Sigmoid colon (tissue), 6 donors: ENCODE measurements at regions not wholly inside any gene's neighbourhood (a gene's known extent, or its start where the extent isn't known, plus 50 kb on each side); places are given as distances from the start of the nearest gene placed in this dataset.
A peak's percentile ranks its signal among the peaks of the same experiment; 100 is the strongest.

Experiments used
- DNase-seq: peaks from one replicate; pipeline ENCODE4 v3.0.0-alpha.2; 2019
- H3K27ac ChIP-seq, 4 donors: fragments of 200-600 bp; sonication (generic); one replicate each; pipeline ENCODE4 v1.5.1; 2016 to 2019; ENCODE audit warnings: mild to moderate bottlenecking in 1 of 4
- H3K27me3 ChIP-seq, 3 donors: fragments of 200-600 bp; sonication (generic); one replicate each; pipeline ENCODE4 v1.5.1; 2019; ENCODE audit warnings: mild to moderate bottlenecking in 1 of 3
- H3K36me3 ChIP-seq, 4 donors: fragments of 200-600 bp; sonication (generic); one replicate each; pipeline ENCODE4 v1.5.1; 2016 to 2019
- H3K4me1 ChIP-seq, 4 donors: fragments of 200-600 bp; sonication (generic); one replicate each; pipeline ENCODE4 v1.5.1; 2017 to 2019
- H3K4me3 ChIP-seq, 4 donors: fragments of 200-600 bp; sonication (generic); one replicate each; pipeline ENCODE4 v1.5.1; 2017 to 2019; ENCODE audit warnings: mild to moderate bottlenecking in 2 of 4, moderate library complexity in 1 of 4
- H3K9me3 ChIP-seq, 4 donors: fragments of 200-600 bp in 3 of 4; sonication (generic) in 3 of 4; one replicate each; pipeline versions ENCODE4 v1.5.1 to v1.6.1; 2013 to 2019
- CTCF ChIP-seq, 4 experiments: fragments of 450-650 bp in 3 of 4; fragments of 200-600 bp in 1 of 4; IDR thresholded peaks; one replicate each; pipeline ENCODE4 v1.5.1; 2016 to 2019; ENCODE audit warnings: antibody characterized with exemption in 4 of 4, mild to moderate bottlenecking in 3 of 4, moderate library complexity in 2 of 4
- EP300 ChIP-seq, 4 donors: sonication (generic); formaldehyde crosslinking; IDR thresholded peaks; one replicate each; pipeline ENCODE4 v1.6.1; 2017; ENCODE audit warnings: antibody characterized with exemption in 4 of 4
- POLR2A ChIP-seq, 2 donors: fragments of 450-650 bp; IDR thresholded peaks; one replicate each; pipeline ENCODE4 v1.6.1; 2016; ENCODE audit warnings: antibody characterized with exemption in 2 of 2, mild to moderate bottlenecking in 2 of 2, moderate library complexity in 2 of 2
- POLR2AphosphoS5 ChIP-seq, 4 donors: sonication (generic); formaldehyde crosslinking; IDR thresholded peaks; one replicate each; pipeline ENCODE4 v1.6.1; 2017; ENCODE audit warnings: antibody characterized with exemption in 4 of 4
- WGBS, 2 donors: extraction: QIAGEN DNeasy Blood & Tissue Kit; methylation state at CpG; one replicate each; pipeline ENCODE4 v1.1.7; 2013; 5-methylcytosine and 5-hydroxymethylcytosine counted together
- intact Hi-C: fragments of 100-400 bp; cut with DNase I; formaldehyde crosslinking; loops from one replicate; pipeline ENCODE4 v1.15.1; 2023
- donor health status: healthy with polysubstance abuse.
- donor health status: healthy.

- Histone ChIP-seq H3K27me3 (no peaks in the 10 kb centered on the region), H3K9me3 (no peaks in the 10 kb centered on the region), H3K4me1 (peaks cover 0 to 9% (median 0%) of the 10 kb centered on the region in 4 donors), H3K27ac (no peak overlapping the region), H3K36me3 (no peaks in the 10 kb centered on the region), H3K4me3 (no peak overlapping the region)
- 59 to 72% methylated on average over 7 of the region's 7 CpGs for whole genome bisulfite sequencing, 2 donors
- TF ChIP-seq CTCF (IDR thresholded peaks at IDR 0.05) (no peak), POLR2AphosphoS5 (IDR thresholded peaks at IDR 0.05) (no peak), POLR2A (IDR thresholded peaks at IDR 0.05) (no peak), EP300 (IDR thresholded peaks at IDR 0.05) (no peak)
- DNase-seq, result no peak
- intact Hi-C loops, result loop anchor here (1.0 kb wide), 1 partner anchor 1289 kb away; no protein-coding TSS in a partner anchor
These were observed 52.5 kb upstream of the PLEKHG7 start for GRCh38 chr12:92650228-92650822.

- Histone ChIP-seq H3K4me3 (no peak overlapping the region), H3K9me3 (peaks cover 0 to 3% (median 0%) of the 10 kb centered on the region in 4 donors), H3K4me1 (peaks cover 0 to 5% (median 0%) of the 10 kb centered on the region in 4 donors), H3K27me3 (no peaks in the 10 kb centered on the region), H3K36me3 (no peaks in the 10 kb centered on the region), H3K27ac (no peak overlapping the region)
- peak; percentile 71 for DNase-seq
- intact Hi-C loops, result loop anchor here (1.0 to 5.0 kb wide), 2 partner anchors 1267 to 1288 kb away; no protein-coding TSS in a partner anchor
- TF ChIP-seq CTCF (IDR thresholded peaks at IDR 0.05) (peak; percentile 53 to 66 (median 64)), EP300 (IDR thresholded peaks at IDR 0.05) (no peak)
- WGBS, 2 donors, result 33 to 52% methylated on average over 11 of the region's 11 CpGs
These were observed 53.1 kb upstream of the PLEKHG7 start for GRCh38 chr12:92649511-92650227.

GRCh38 chr12:92648242-92649031 is 54.4 kb upstream of the PLEKHG7 start:
- TF ChIP-seq POLR2A (IDR thresholded peaks at IDR 0.05) (no peak), CTCF (IDR thresholded peaks at IDR 0.05) (no peak)
- Histone ChIP-seq H3K27me3 (no peaks in the 10 kb centered on the region), H3K27ac (no peak overlapping the region), H3K36me3 (no peaks in the 10 kb centered on the region), H3K9me3 (peaks cover 0 to 3% (median 0%) of the 10 kb centered on the region in 4 donors), H3K4me3 (no peak overlapping the region), H3K4me1 (peaks cover 0 to 5% (median 0%) of the 10 kb centered on the region in 4 donors)
- DNase-seq, result no peak
- intact Hi-C loops, result loop anchor here (5.0 kb wide), 1 partner anchor 1266 kb away; no protein-coding TSS in a partner anchor
- WGBS, 2 donors, result 86 to 90% methylated on average over 6 of the region's 6 CpGs

GRCh38 chr12:92641291-92641690 is 61.5 kb upstream of the PLEKHG7 start:
- H3K27ac ChIP-seq, result no peak overlapping the region
- no peak overlapping the region for H3K4me3 ChIP-seq
- DNase-seq, result no peak
- no peaks in the 10 kb centered on the region for H3K4me1 ChIP-seq
- H3K27me3 ChIP-seq, result no peaks in the 10 kb centered on the region
- WGBS, 2 donors, result 0 to 46% methylated on average over 1 of the region's 1 CpG
- intact Hi-C loops, result no loop called here
- TF ChIP-seq EP300 (IDR thresholded peaks at IDR 0.05), result no peak
- H3K36me3 ChIP-seq, result no peaks in the 10 kb centered on the region
- peaks cover 0 to 3% (median 0%) of the 10 kb centered on the region in 4 donors for H3K9me3 ChIP-seq

GRCh38 chr12:92640691-92641090 is 62.1 kb upstream of the PLEKHG7 start:
- Histone ChIP-seq H3K9me3 (peaks cover 0 to 3% (median 0%) of the 10 kb centered on the region in 4 donors), H3K27me3 (no peaks in the 10 kb centered on the region), H3K27ac (no peak overlapping the region), H3K4me3 (no peak overlapping the region), H3K4me1 (no peaks in the 10 kb centered on the region), H3K36me3 (no peaks in the 10 kb centered on the region)
- intact Hi-C loops, result no loop called here
- DNase-seq, result no peak
- TF ChIP-seq CTCF (IDR thresholded peaks at IDR 0.05) (no peak), EP300 (IDR thresholded peaks at IDR 0.05) (no peak), POLR2AphosphoS5 (IDR thresholded peaks at IDR 0.05) (no peak), POLR2A (IDR thresholded peaks at IDR 0.05) (no peak)
